ENCODE measurements at regions not wholly inside any gene's neighbourhood (a gene's known extent, or its start where the extent isn't known, plus 50 kb on each side); places are given as distances from the start of the nearest gene placed in this dataset.
"Not testable (repeated sequence)": the region's sequence is repeated elsewhere in the genome, so short reads cannot be mapped to it uniquely, and the experiment has no call there.

- no peak for TF ChIP-seq CTCF (IDR thresholded peaks at IDR 0.05; ENCODE audit: extremely low read depth, insufficient read depth, missing control alignments)
- in situ Hi-C loops (cut with MboI; ENCODE audit: low pct_unique_long_range_greater_than_20kb, low sequenced_read_pairs, unreplicated experiment): no loop called here
These were observed 74.6 kb downstream of the ACTL7B start for GRCh38 chr9:108780942-108781734.

GRCh38 chr9:108779551-108780325 is 76.0 kb downstream of the ACTL7B start:
- no peak for TF ChIP-seq CTCF (IDR thresholded peaks at IDR 0.05; ENCODE audit: extremely low read depth, insufficient read depth, missing control alignments)
- no peak for DNase-seq (ENCODE audit: low spot score)
- in situ Hi-C loops (cut with MboI; ENCODE audit: low pct_unique_long_range_greater_than_20kb, low sequenced_read_pairs, unreplicated experiment): no loop called here

More at GRCh38 chr9:108780942-108781734, 74.6 kb downstream of the ACTL7B start:
- no peak for DNase-seq (ENCODE audit: low spot score)

GRCh38 chr9:108776920-108777639 is 78.7 kb downstream of the ACTL7B start:
- no peak for DNase-seq (ENCODE audit: low spot score)
- TF ChIP-seq CTCF (IDR thresholded peaks at IDR 0.05; ENCODE audit: extremely low read depth, insufficient read depth, missing control alignments): no peak
- in situ Hi-C loops (cut with MboI; ENCODE audit: low pct_unique_long_range_greater_than_20kb, low sequenced_read_pairs, unreplicated experiment): no loop called here

GRCh38 chr9:108775901-108776306 is 79.9 kb downstream of the ACTL7B start:
- in situ Hi-C loops (cut with MboI; ENCODE audit: low pct_unique_long_range_greater_than_20kb, low sequenced_read_pairs, unreplicated experiment): no loop called here
- TF ChIP-seq CTCF (IDR thresholded peaks at IDR 0.05; ENCODE audit: extremely low read depth, insufficient read depth, missing control alignments): no peak

GRCh38 chr9:108774088-108774487 is 81.7 kb downstream of the ACTL7B start:
- DNase-seq (ENCODE audit: low spot score): not testable (repeated sequence)
- in situ Hi-C loops (cut with MboI; ENCODE audit: low pct_unique_long_range_greater_than_20kb, low sequenced_read_pairs, unreplicated experiment): loop anchor here (25.0 kb wide), 1 partner anchor 212 kb away; no protein-coding TSS in a partner anchor

More at GRCh38 chr9:108775901-108776306, 79.9 kb downstream of the ACTL7B start:
- no peak for DNase-seq (ENCODE audit: low spot score)

- in situ Hi-C loops (cut with MboI; ENCODE audit: low pct_unique_long_range_greater_than_20kb, low sequenced_read_pairs, unreplicated experiment): loop anchor here (25.0 kb wide), 1 partner anchor 210 kb away; no protein-coding TSS in a partner anchor
- no peak for TF ChIP-seq CTCF (IDR thresholded peaks at IDR 0.05; ENCODE audit: extremely low read depth, insufficient read depth, missing control alignments)
- no peak for DNase-seq (ENCODE audit: low spot score)
These were observed 83.4 kb downstream of the ACTL7B start for GRCh38 chr9:108772301-108772894.
